KMS-11 (cell line): ENCODE measurements at regions not wholly inside any gene's neighbourhood (a gene's known extent, or its start where the extent isn't known, plus 50 kb on each side); places are given as distances from the start of the nearest gene placed in this dataset.

Source experiments
- H2AFZ ChIP-seq: fragments of 200-600 bp; sonication (generic); 2 replicates; pipeline ENCODE4 v1.6.1; 2016; ENCODE audit warnings: antibody characterized with exemption, mixed run types, low read depth
- H3K27ac ChIP-seq: fragments of 200-600 bp; sonication (generic); 2 replicates; pipeline ENCODE4 v1.6.1; 2016; ENCODE audit warnings: mild to moderate bottlenecking, mixed run types
- H3K27me3 ChIP-seq: fragments of 200-600 bp; sonication (generic); 2 replicates; pipeline ENCODE4 v1.6.1; 2017; ENCODE audit warnings: mild to moderate bottlenecking, low read depth, mixed run types, moderate library complexity; ENCODE audit not compliant: insufficient read depth
- H3K36me3 ChIP-seq: fragments of 200-600 bp; sonication (generic); 2 replicates; pipeline ENCODE4 v1.6.1; 2017; ENCODE audit warnings: mild to moderate bottlenecking, mixed run types; ENCODE audit not compliant: insufficient read depth
- H3K4me1 ChIP-seq: fragments of 200-600 bp; sonication (generic); 2 replicates; pipeline ENCODE4 v1.6.1; 2016; ENCODE audit warnings: mild to moderate bottlenecking, low read depth, mixed run types; ENCODE audit not compliant: poor library complexity, severe bottlenecking
- H3K4me2 ChIP-seq: fragments of 200-600 bp; sonication (generic); 2 replicates; pipeline ENCODE4 v1.7.0; 2016; ENCODE audit warnings: mild to moderate bottlenecking, mixed run types
- H3K4me3 ChIP-seq: fragments of 200-600 bp; sonication (generic); IDR thresholded peaks from 2 replicates; pipeline ENCODE4 v1.6.1; 2017; ENCODE audit warnings: low read depth, low read length, mixed read lengths; ENCODE audit not compliant: insufficient read depth
- H3K79me2 ChIP-seq: fragments of 200-600 bp; sonication (generic); 2 replicates; pipeline ENCODE4 v1.6.1; 2016; ENCODE audit warnings: low read depth, mixed run types; ENCODE audit not compliant: insufficient read depth
- H3K9ac ChIP-seq: fragments of 200-600 bp; sonication (generic); 2 replicates; pipeline ENCODE4 v1.6.1; 2016; ENCODE audit warnings: mild to moderate bottlenecking, mixed run types
- H4K20me1 ChIP-seq: fragments of 200-600 bp; sonication (generic); 2 replicates; pipeline ENCODE4 v1.6.1; 2016; ENCODE audit warnings: mild to moderate bottlenecking, mixed run types; ENCODE audit not compliant: insufficient read depth
- TF ChIP-seq, protein P1 (sequence below): fragments of 200-600 bp; sonication (generic); conservative IDR thresholded peaks from 2 replicates; pipeline ENCODE4 v1.6.1; 2017; ENCODE audit warnings: low read depth, mild to moderate bottlenecking, antibody characterized with exemption, low read length, moderate library complexity, mixed read lengths

DNA sequence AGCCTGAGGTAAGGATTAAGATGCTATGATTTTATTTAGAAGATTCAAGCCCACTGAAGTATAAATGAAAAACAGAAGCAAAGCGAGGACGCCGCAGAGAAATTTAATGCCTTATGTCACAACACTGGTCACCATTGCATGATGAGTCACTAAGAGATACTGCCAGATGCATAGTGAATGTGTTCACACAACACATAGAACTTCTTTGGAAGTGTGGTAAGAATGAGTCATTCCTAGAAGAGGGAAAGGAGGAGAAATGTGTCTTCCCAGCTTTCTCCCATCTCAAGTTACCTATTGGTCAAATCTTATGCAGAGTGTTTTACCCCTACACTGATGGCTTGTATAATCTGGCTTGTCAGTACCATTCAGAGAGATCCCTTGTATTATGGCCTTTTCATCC, 465.3 kb upstream of the ARRDC3 start:
- Histone ChIP-seq H2AFZ (no peak overlapping the region), H3K4me2 (no peak overlapping the region), H3K4me3 (no peak overlapping the region), H4K20me1 (no peaks in the 10 kb centered on the region), H3K27me3 (no peaks in the 10 kb centered on the region), H3K36me3 (no peaks in the 10 kb centered on the region), H3K79me2 (no peaks in the 10 kb centered on the region), H3K27ac (no peak overlapping the region), H3K9ac (no peak overlapping the region), H3K4me1 (no peaks in the 10 kb centered on the region)
- TF ChIP-seq, protein P1, sequence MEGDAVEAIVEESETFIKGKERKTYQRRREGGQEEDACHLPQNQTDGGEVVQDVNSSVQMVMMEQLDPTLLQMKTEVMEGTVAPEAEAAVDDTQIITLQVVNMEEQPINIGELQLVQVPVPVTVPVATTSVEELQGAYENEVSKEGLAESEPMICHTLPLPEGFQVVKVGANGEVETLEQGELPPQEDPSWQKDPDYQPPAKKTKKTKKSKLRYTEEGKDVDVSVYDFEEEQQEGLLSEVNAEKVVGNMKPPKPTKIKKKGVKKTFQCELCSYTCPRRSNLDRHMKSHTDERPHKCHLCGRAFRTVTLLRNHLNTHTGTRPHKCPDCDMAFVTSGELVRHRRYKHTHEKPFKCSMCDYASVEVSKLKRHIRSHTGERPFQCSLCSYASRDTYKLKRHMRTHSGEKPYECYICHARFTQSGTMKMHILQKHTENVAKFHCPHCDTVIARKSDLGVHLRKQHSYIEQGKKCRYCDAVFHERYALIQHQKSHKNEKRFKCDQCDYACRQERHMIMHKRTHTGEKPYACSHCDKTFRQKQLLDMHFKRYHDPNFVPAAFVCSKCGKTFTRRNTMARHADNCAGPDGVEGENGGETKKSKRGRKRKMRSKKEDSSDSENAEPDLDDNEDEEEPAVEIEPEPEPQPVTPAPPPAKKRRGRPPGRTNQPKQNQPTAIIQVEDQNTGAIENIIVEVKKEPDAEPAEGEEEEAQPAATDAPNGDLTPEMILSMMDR: no peak

DNA sequence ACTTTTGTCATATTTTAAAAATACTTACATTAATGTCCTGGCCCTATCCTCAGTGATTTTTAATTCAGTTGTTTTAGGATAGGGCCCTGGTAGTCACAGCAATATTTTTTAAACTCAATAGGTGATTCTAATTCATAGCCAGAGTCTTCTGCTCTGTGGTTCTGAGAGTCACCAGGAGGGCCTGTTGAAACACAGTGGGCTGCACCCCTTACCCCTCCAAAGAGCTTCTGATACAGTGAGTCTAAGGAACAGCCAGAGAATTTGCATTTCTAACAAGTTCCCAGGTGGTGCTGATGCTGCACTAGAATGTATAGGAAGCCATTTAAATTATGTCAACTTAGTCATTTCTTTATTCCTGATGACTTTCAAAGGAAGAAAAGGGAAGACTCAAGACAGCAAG, 458.3 kb upstream of the ARRDC3 start:
- Histone ChIP-seq H3K27me3 (no peaks in the 10 kb centered on the region), H3K36me3 (no peaks in the 10 kb centered on the region), H3K4me3 (no peak overlapping the region), H3K9ac (no peak overlapping the region), H3K4me1 (no peaks in the 10 kb centered on the region), H2AFZ (no peak overlapping the region), H4K20me1 (no peaks in the 10 kb centered on the region), H3K79me2 (no peaks in the 10 kb centered on the region), H3K27ac (no peak overlapping the region), H3K4me2 (no peak overlapping the region)
- TF ChIP-seq, protein P1: no peak

DNA sequence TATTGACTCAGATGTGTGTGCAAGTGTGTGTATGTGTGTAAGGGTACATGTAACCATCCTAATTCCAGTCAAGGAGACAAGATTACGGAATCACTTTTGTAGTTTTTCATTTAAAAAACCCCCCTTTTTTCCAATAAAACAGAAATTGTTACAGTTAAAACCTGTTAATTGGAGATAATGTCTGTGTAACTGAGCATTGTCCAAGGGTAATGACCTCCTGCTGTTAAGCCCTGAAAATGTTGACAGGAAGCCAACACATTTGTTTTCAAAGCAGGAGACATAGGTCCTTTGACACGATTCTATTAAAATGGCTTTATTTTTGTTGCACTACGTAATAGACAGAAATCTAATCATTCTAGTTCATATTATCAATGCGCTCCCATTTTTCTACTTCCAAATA, 457.3 kb upstream of the ARRDC3 start:
- H3K9ac ChIP-seq: no peak overlapping the region
- no peaks in the 10 kb centered on the region for H4K20me1 ChIP-seq
- H3K27me3 ChIP-seq: no peaks in the 10 kb centered on the region
- TF ChIP-seq, protein P1: no peak
- no peak overlapping the region for H3K4me2 ChIP-seq
- no peak overlapping the region for H3K4me3 ChIP-seq
- no peaks in the 10 kb centered on the region for H3K4me1 ChIP-seq
- H3K36me3 ChIP-seq: no peaks in the 10 kb centered on the region
- no peak overlapping the region for H2AFZ ChIP-seq
- H3K27ac ChIP-seq: no peak overlapping the region
- H3K79me2 ChIP-seq: no peaks in the 10 kb centered on the region

DNA sequence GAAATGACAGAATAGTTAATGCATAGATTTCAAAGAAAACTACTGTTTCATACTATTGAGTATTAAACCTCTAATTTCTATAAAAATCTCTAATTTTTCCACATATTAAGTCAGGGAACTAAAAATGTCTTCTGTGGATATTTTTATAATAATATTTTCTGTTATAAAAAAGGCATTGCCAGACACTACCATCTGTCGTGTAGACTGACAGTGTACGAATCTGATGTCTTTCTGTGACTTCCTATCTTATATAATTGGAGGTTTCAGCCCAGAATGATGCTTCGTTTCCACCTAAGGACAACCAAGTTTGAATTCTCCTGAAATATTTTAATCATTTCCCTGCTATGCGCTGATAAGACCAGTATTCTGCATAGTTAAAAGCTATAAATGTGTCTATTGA, 456.6 kb upstream of the ARRDC3 start:
- Histone ChIP-seq H4K20me1 (no peaks in the 10 kb centered on the region), H2AFZ (no peak overlapping the region), H3K4me3 (no peak overlapping the region), H3K79me2 (no peaks in the 10 kb centered on the region), H3K36me3 (no peaks in the 10 kb centered on the region), H3K4me1 (no peaks in the 10 kb centered on the region), H3K9ac (no peak overlapping the region), H3K27me3 (no peaks in the 10 kb centered on the region), H3K27ac (no peak overlapping the region), H3K4me2 (no peak overlapping the region)
- TF ChIP-seq, protein P1: no peak

DNA sequence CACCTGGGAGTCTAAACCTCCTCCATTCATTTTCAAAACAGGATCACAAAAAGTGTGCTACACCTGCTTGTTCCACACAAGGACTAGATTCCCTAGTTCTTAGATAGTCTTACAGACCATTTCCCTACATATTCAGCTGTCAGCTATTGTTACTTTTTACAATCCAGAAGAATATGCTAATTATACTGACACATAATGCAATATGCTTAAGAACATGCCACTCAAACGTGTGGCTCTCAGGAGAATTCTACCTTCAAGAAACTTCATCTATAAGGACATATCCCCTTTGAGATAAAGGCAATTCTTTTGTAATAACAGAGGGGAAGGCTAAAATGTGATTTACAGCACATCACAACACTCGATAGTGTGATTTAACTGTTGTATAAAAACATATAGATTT, 456.1 kb upstream of the ARRDC3 start:
- TF ChIP-seq, protein P1: no peak
- Histone ChIP-seq H3K36me3 (no peaks in the 10 kb centered on the region), H3K27me3 (no peaks in the 10 kb centered on the region), H4K20me1 (no peaks in the 10 kb centered on the region), H3K79me2 (no peaks in the 10 kb centered on the region), H3K4me2 (no peak overlapping the region), H3K4me1 (no peaks in the 10 kb centered on the region), H2AFZ (no peak overlapping the region), H3K27ac (no peak overlapping the region), H3K4me3 (no peak overlapping the region), H3K9ac (no peak overlapping the region)
